GM19351 (cell line): ENCODE measurements at regions not wholly inside any gene's neighbourhood (a gene's known extent, or its start where the extent isn't known, plus 50 kb on each side); places are given as distances from the start of the nearest gene placed in this dataset.

Experiments used
- ATAC-seq: cut with Tn5 transposase; IDR thresholded peaks from one replicate; pipeline ENCODE4 v1.9.1; 2021; ENCODE audit warnings: mild to moderate bottlenecking, moderate library complexity; ENCODE audit not compliant: unreplicated experiment

DNA sequence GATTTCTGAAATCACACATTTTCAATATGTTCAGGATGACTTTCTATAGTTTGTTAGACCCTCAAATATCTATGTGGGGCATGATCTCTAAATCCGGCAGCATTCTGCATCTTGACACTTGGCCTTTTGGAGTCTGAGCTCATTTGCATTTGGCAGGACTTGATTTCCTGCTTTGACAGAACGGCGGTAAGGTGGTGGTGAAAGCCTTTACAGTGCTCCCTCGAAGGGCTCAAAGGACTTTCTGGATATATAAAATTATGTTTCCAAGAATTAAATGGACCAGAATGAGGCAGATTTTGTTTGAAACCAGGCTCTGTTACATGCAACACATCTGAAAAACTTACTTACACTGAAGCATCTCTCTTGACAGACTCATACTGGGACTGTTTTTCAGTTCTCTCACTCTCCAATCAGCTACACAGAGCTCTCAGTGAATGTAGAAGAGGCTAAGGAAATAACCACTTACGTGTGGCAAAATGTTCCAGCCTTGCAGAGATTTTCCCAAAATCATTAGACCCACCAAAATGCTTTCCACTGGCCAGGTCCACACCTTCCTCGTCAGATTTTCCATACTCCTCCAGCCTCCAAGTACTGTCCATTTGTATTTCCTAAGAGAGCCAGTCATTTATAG lies 207.2 kb downstream of the SPRY2 start:
- ATAC-seq: no peak

DNA sequence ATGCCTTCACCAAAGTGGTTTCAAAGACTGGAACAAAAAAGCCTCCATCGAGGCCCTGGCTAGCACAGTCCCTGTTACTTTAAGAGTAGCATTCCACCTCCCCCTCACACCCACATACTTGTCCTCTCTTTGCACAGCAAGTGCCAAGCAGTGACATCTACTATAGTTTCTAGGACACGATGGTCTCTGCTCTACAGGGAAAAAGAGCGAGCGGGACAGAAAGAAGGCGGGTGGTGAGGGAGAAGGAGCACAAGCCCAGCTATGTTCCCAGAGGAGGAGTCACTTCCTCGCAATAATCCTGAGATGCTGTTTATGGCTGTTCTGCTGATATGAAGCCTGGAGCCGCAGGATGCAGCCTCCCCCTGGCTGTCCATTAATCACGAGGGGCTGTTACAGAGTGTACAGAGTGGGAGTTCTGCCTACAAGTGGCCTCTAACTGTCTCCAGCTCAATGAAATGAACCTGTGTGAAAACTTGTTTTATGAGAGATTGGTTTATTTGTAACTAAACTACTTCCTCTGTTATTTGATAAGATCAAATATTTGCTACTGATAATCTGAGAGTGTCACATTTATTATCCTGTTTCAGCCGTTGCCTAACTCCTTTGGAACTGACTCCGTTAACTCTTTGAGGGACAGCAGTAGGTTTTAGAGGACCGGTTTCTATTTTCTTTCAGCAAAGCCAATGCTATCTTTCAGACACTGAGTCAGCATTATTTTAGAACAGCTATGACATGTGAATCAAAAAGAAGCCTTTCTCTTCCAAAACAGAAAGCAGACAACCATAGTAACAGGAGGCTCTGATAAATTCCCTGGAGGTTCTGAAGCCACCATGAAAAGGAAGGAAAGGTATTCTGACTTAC lies 208.0 kb downstream of the SPRY2 start:
- no peak for ATAC-seq

DNA sequence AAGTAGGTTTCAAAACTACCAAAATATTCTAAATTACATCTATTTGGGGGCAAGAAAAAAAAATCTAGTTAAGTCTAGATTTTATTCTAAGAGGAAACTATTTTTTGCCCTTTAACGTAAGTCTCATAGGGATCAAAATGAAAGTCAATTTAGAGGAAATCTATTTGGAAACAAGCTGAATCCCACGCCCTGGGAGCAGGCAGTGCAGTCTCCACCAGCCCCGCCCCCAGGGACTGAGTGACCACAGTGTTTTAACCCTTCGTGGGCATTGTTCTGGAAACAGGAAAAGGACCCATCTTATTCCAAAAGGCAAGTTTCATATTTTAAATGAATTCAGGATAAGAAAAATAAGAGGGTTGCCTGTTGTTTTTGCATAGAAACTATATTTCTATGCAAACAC lies 209.7 kb downstream of the SPRY2 start:
- no peak for ATAC-seq

DNA sequence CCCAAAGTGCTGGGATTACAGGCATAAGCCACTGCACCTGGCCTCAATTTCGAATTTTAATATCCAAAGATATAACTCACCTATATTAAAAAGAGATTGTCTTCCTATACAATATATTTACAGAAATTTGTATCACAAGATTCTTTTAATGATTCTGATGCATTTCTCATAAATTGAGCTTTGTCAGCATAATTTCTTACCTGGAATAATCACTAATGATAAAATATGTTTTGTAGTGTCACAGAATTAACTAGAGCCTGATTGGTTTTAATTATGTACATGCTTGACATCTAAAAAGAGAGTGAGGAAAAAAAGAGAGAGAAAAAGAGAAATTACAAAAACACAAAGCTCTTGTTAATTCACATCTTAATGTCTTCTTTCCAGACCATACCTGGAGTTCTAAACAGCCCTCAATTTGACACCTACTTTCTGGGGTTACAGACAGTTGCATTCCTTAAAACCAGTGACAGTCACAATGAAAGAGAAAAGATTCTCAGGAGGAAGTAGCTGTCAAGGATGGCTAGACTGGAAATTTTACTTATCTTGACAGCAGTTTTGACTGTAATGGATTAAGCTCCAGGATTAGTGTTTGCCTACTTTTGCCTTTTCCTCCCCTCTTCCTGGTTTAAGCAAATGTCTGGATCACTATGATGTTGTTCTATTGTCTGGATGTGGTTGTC lies 214.4 kb downstream of the SPRY2 start:
- ATAC-seq: no peak

DNA sequence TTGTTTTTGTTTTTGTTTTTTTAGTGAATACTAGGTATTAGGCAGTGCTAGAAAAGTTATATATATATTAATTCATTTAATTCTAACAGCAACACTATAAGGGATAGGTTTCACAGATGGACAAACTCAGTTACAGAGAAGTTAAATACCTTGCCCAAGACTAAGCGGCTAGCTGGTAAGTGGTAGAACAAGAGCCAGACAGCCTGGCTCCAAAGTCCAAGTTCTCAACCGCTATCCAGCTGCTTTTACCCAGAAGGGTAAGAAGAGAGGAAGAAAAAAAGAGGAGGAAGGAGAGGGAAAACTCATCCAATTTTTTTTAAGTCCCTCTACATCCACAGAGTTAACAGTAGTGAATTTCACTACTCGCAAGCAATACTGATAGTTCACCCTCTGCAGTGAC lies 217.0 kb downstream of the SPRY2 start:
- ATAC-seq: no peak

DNA sequence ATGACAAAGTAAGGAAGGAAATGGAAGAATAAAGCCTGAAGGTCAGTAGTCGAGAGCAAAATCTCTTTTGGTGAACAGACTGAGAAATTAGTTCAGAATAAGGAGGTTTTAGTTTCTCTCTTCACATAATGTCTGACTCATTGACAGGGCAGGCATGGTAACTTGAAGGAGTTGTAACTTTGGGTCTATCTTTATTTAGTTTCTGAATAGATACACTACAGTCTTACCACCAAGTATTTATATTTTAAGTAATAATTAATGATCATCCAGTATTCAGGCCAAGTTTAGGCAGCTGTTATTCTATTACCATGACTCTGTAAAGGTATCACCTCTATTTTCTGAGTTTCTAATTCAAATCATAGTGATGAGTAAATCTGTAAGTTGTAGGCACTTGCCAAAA lies 219.9 kb downstream of the SPRY2 start:
- no peak for ATAC-seq

DNA sequence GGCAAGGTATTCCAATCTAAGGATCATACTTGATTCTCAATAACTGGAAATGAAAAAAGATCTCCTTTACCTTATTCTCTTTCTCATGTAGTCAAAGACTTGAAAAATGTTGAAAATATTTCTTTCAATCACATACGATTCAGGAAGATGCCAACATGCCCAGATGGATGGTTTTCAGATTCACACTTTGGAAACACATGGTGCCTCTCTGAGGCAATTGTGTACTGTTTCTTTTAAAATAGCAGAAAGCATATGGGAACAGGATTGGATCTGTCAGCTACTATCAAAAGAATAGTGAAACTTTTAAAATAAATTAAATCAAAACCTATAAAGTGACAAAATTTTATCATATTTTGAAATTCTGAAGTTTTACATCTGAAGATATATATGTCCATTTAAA lies 222.4 kb downstream of the SPRY2 start:
- no peak for ATAC-seq

DNA sequence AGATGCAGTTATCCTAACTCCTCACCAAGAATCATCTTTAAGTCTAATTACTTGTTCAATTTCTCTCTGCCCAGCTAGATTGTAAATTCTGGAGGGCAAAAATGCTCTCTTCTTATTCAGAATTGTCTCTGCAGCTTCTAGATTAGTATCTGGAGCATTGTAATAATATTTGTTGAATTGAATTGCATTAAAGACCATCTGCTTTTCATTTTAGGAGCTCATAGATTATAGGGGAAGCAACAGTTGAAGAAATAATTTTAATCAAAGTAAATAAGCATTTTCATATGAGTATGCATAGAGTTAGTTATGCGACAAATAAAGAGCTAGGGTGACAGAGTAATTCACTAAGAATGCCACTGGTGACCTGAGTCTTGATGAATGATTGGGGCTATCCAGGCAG lies 222.8 kb downstream of the SPRY2 start:
- ATAC-seq: no peak

DNA sequence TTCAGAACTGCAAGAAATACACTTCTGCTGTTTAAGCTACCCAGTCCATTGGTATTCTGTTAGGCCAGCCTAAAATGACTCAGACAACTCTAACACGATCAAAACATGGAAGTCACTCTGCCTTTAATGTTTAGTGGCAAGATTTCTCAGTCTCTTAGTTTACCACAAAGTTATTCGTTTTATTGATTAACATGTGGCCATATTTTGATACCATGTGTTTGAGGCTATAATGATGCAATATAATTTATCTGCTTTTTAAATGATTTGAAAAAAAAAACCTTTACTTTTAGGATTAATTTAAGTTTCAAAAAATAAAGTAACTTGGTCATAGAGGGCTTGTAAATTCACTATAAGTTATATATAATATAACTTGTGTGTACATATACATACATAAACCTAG lies 223.4 kb downstream of the SPRY2 start:
- ATAC-seq: no peak

DNA sequence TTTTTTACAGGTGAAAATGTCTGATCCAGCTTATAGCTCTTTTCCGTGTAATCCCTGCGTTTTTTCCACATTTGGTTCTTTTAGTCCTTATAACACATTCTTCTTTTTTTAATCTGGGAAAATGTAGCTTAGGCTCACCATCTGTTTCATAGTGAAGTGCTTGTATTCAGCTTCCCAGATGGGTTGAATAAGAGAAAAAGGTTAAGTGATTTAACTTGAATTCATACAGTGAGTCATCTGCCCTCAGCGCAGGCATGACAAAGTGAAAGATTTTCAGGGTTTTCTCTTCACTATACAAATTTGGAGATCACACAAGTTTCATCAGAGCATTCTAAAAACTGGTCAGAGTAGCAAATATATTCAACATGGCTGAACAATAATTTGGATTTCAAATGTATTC lies 224.8 kb downstream of the SPRY2 start:
- ATAC-seq: no peak

DNA sequence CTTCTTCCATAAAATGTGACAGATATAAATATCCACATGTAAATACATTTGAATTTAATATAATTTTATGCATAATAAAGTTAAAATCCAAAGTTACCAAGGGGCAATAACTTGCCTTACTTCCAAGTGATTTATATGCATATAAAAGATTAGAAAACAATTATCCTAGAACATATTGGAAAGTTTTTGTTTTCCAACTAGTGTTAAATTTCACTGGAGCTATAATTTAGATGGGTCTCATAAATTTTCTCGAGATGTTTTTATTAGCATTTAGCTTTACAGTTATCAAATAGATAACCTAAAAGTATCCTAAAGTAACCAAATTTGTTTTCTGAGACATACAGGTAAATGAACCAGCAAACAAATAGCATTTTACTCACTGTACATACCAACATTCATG lies 225.3 kb downstream of the SPRY2 start:
- no peak for ATAC-seq

DNA sequence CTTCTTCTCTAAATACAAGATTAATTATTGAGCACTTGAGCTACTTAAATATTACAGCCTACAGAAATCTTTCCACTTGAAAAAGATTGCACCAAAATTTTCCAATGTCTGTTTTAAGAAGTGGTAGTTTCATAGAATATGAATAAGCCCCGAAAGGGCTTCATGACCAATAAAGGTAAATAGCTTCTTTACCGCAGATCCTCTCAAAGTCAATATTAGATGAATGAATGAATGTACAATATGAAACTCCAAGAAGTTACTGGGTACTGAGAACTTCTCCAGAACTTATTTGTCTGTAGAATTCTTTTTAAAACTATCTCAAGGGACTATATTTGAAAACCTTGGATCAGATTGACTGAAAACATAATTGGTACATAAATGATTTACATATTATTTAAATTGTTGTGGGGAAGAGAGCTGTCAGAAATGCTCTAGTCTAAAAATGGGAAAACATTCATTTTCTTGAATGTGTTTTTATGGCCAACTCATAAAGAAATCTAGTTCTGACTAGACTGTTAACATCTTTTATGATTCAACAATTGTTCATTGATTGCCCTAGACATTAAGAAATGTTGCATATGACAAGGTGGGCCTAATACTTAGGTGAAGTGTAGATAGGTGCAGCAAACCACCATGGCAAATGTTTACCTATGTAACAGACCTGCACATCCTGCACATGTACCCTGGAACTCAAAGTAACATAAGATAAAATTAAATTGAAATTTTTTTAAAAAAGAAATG lies 227.0 kb downstream of the SPRY2 start:
- no peak for ATAC-seq

DNA sequence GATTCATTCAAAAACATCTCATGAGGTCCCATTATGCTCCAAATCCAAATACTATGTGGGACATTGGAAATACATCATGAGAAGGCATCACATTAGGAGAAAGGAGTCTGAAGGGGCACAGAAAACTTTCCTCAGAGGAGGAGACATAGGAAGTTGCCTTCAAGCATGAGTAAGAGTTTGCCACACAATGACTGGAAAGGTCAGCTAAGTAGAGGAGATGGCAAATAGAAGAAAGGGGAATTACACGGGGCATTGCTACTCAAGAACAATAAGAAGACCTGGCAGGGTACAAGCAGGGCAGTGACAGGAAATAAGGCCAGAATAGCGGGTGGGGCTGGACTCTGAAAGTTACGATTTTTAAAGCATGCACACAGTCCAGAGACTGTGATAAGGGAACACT lies 231.6 kb downstream of the SPRY2 start:
- no peak for ATAC-seq

DNA sequence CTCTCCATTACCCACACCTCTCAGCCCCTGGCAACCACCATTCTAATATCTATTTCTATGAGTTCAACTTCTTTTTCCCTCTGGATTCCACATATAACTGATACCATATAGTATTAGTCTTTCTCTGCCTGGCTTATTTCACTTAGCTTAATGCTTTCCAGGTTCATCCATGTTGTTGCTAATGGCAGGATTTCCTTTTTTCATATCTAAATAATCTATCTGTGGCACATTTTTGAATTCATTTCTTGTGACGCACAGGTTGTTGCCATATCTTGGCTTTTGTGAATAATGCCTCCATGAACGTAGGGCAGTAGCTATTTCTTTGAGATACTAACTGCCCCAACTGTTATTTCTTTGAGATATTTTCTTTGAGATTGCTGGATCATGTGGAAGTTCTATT lies 235.6 kb downstream of the SPRY2 start:
- ATAC-seq: no peak

DNA sequence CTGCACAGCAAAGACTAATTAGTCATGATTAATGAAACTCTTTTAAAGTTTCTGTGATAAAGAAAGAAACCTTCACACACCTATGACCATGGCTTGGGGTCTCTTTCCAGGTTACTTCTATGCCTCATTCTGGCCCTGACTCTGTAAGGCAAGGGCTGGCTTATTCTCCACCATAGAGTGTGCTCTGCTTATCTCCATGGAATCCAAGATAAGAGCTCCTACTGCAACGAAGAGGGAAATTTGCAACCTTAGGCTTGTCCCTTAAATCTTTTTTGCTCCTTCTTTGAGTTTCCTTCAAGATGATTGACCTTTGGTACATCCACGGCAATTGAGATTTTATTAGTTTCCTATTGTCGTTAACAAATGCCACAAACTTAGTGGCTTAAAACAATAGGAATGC lies 239.9 kb downstream of the SPRY2 start:
- ATAC-seq: no peak

DNA sequence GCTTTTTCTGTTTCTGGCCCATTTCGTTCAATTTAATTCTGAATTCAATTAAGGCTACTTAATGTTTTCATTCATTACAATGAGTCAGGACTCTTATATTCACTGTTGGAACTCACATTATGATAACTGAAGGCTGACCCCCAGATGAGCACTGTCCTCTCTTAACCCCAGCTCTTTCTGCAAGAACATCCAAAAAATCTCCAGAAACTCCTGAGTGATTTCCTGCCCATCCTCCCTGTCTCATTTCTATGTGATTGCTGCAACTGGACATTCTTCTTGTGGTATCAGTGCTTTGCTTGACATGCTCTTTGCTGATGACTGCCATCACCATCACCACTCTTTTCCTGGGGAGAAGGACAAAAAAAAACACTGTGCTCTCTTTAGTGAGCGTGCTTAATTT lies 240.3 kb downstream of the SPRY2 start:
- ATAC-seq: no peak

DNA sequence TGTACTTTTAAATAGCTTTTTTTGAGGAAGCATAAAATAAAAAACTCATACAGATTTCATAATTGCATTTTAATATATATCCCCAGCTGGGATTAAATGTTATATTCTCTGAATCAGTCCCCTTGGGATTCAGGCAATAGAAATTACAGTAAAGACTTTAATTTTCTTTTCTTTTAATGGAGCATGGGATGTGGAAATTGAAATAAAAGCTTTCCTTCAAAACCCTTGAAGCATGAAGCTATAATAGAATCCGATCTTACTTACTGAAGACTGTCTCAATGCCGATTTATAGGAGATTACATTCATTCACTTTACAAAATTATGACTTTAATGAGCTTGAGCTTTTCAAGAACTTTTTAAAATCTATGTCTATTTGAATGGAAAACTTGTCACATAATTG lies 243.4 kb downstream of the SPRY2 start:
- ATAC-seq: no peak

DNA sequence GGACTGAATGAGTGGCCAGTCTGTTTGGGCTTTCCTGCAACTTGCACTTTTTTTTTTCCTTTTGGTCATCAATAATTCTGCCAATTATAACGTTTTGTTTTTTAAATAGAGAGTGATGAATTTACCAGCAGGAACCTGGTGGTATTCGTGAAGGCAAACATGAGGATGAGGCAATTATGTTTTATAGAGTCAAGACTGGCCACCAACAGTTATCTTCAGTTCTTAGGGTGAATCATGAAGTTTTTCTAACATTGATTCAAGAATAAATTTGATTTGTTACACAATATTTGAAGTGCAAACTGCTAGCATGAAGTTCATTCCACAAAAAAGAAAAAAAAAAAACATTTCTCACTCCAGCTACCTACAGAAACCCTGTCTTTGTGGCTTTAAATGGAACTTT lies 244.5 kb downstream of the SPRY2 start:
- ATAC-seq: no peak

DNA sequence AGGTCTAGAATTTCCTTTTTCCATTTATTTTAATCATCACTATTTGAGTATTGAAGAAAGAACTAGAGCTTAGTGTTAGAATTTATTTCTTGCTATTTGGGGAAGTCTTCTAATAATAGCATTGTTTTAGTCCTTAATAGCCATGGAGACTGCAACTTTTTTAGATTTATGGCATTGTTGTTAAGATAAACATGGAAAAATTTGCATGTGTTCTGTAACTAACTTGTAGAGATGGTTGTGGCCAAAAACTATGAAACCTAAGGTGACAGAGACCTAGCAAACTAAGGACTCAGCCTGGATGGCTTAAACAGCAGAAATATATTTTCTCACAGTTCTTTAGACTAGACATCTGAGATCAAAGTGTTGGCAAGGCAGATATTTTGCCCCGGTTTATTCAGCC lies 246.4 kb downstream of the SPRY2 start:
- no peak for ATAC-seq

DNA sequence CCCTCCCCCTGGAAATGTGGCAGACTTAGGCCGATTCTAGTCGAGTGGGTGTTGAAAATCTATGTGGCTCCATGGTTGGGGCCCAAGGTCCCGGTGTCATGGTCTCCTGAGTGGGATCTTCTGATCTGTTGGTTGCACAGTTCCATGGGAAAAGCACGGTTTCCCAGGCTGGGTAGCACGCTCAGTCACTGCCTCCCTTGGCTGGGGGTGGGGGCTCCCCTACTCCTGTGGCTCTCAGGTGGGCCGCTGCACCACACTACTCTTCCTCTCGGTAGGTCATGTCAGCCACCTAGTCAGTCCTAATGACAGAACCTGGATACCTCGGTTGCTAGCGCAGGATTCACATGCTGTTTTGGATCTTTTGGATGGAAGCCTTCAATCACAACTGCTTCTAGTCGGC lies 247.0 kb downstream of the SPRY2 start:
- no peak for ATAC-seq

DNA sequence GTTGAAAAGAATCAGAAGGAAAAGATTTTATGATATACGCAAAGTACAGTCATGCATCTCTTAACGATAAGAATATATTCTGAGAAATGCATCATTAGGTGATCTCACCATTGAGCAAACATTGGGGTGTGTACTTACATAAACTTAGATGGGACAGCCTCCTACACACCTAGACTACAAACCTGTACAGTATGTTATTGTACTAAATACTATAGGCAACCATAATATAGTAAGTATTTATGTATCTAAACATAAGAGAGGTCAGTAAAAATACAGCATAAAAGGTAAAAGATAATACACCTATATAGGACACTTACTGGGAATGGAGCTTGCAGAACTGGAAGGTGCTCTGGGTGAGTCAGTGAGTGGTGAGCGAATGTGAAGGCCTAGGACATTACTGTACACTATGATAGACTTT lies 254.6 kb downstream of the SPRY2 start:
- ATAC-seq: no peak
